Mesenteric fat pad (tissue), 1 donor: ENCODE measurements at regions not wholly inside any gene's neighbourhood (a gene's known extent, or its start where the extent isn't known, plus 50 kb on each side); places are given as distances from the start of the nearest gene placed in this dataset.
"Not testable (repeated sequence)": the region's sequence is repeated elsewhere in the genome, so short reads cannot be mapped to it uniquely, and the experiment has no call there.

ENCODE experiments used
- DNase-seq: peaks from one replicate; pipeline ENCODE4 v3.0.0-alpha.2; 2020; ENCODE audit warnings: low spot score
- donor health status: DM: yes; HTN: yes; CAD: no.

GRCh38 chrX:97850911-97851310 lies 967.2 kb downstream of the RPA4 start:
- DNase-seq: no peak

- no peak for DNase-seq
Measured at GRCh38 chrX:97854086-97854485, 970.4 kb downstream of the RPA4 start.

DNA sequence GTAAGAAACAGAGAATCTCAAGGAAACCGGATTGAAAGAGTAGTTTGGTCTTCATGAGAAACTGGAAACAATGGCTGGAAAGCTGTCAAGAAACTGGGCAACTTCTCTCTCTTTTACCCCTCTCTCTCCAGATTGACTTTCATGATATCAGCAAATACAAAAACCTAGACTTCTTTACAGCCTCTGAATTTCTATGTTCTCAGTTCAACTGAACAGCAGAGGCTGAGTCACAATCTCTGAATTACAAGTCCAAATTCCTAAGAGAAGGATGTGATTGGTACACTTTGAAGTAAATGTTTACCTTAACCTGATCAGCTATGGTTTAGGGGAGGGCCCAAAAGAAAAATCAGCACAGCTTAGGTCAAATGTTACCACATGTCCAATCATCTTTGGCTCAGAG lies 974.9 kb downstream of the RPA4 start:
- DNase-seq: no peak

DNA sequence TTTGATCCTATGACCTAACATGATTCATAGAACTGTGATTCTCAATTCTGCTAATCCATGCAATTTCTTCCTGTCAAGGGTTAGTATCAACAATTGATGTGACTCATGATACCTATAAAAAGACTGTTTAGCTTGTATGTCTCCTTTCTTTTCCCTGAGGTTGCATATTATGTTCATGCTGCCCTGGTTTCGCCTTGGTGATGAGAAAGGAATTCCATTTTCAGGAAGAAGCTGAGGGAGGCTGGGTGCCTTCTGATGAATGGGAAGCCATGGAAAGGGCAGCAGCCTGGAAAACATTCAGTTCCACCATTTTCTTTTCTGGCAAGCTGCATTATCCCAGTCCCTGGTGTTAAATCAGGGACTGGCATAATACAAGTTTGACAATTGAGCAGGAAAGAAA lies 976.5 kb downstream of the RPA4 start:
- DNase-seq: no peak

GRCh38 chrX:97863261-97863660 lies 979.6 kb downstream of the RPA4 start:
- DNase-seq: no peak

GRCh38 chrX:97867266-97867665 lies 983.6 kb downstream of the RPA4 start:
- no peak for DNase-seq

DNA sequence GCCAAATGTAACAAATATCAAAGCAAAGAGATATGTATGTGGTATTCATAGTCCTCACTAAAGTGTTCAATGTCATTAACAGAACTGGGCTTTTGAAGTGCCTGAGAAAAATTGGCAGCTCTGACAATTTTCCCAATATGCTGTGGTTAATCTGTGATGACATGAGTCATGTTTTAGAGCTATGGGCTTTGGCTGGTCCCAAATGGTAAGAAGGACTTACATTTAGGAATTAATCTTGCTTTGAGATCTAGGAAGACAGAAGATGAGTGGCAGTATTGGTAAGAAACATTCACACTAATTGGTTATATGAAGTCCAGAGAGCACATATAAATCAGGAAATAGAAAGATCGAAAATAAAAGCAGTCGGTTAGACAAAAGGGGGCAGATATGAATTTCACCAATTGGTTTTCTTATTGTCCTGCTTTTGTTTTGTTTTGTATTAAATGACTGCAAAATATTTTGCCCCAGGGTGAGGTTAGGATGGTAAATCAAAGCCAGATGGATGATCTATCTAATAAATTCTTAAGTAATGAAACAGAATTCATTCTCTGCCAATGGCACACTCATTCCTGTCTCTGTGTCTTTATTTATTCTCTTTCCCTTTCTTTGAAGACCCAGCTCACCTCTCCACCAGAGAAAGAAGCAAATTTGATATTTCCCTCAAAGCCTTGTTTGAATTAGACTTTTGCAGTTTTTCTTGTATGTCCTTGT lies 993.1 kb downstream of the RPA4 start:
- DNase-seq: no peak

DNA sequence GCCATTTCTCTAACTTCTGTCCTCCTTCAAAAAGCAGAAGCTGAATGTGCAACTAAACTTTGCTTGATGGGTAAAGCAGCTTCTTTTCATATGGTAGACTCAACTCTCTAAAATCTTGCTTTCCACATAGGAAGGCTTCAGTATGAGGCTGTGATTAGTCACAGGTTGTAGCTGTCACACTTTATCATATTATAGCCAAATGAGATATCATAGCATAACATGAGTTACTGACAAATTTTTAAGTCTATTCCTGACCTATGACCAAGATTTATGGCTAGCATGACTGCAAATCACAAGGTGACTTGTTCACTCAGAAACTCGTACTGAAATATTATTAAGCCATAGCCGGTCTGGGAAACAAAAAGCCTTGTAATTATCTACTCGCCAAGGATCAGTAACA lies 998.6 kb downstream of the RPA4 start:
- no peak for DNase-seq

- DNase-seq: no peak
Measured at GRCh38 chrX:97895751-97896150, 1012.0 kb downstream of the RPA4 start.

DNA sequence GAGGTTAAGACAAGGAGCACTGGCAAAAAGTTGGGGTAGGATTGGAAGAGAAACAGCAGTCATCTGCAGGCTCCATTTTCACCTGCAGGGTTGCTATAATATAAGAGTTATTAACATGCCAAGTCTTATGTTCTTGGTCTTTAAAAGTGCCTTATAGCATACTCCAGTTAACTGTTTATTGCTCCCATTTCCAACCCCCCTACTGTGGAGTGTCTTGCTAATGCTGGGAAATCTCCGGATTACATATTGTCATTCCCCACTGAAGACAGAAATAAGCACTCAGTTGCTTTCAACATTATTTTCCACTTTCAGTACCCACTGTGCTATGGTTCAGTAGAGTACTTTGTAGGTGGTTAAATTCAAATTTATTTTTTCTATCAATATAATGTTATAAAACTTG lies 1014.3 kb downstream of the RPA4 start:
- DNase-seq: no peak

DNA sequence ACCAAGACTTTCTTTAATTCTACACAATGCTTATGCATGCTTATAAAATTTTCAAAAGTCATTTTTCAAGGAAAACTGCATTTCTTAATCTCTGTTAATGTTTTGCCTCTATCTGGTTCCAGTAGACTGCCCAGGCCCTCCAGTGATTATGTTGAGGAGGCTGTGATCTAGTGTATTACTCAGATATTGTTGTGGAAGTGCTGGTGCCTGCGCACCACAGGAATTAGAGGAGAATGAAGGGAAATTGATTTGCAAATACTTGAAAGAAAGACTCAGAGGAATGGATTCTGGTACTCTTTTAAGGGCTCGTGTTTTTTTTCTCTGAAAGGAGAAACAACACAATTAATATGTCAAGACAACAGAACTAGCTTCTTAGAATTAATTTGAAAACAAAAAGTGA lies 1015.1 kb downstream of the RPA4 start:
- DNase-seq: no peak

GRCh38 chrX:97907791-97908190 lies 1024.1 kb downstream of the RPA4 start:
- no peak for DNase-seq

DNA sequence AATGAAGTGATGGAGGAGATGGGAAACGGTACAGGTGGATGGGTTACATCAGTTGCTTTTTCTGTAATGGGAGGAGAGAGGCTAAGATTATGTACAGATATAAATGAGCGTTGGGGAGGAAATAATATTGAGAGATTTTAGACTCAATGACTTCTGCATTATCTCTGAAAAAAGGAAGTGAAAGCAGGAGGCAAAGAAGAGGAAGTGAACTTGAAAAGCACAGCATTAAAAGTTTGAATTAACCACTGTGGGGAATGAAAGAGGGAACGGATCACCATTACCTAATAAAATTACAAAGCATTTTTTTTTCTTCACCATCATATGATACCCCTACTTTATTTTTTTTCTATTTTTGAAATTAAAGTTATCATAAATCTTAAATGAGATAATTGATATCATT lies 1025.5 kb downstream of the RPA4 start:
- DNase-seq: no peak

DNA sequence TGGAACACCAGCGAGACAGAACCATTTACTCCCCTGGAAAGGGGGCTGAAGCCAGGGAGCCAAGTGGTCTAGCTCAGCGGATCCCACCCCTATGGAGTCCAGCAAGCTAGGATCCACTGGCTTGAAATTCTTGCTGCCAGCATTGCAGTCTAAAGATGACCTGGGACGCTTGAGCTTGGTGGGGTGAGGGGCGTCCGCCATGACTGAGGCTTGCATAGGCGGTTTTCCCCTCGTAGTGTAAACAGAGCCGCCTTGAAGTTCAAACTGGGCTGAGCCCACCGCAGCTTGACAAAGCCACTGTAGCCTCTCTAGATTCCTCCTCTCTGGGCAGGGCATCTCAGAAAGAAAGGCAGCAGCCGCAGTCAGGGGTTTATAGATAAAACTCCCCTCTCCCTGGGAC lies 1031.7 kb downstream of the RPA4 start:
- DNase-seq: not testable (repeated sequence)

DNA sequence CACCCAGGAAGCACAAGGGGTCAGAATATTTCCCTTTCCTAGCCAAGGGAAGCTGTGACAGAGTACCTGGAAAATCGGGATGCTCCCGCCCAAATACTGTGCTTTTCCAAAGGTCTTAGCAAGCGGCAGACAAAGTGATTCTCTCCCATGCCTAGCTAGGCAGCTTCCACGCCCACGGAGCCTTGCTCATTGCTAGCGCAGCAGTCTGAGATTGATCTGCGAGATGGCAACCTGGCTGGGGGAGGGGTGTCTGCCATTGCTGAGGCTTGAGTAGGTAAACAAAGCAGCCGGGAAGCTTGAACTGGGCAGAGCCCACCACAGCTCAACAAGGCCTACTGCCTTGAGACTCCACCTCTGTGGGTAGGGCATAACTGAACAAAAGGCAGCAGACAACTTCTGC lies 1037.5 kb downstream of the RPA4 start:
- DNase-seq: not testable (repeated sequence)

GRCh38 chrX:97931586-97931985 lies 1047.9 kb downstream of the RPA4 start:
- DNase-seq: no peak

GRCh38 chrX:97936296-97936695 lies 1052.6 kb downstream of the RPA4 start:
- no peak for DNase-seq

- DNase-seq: no peak
Measured at GRCh38 chrX:97938706-97939105, 1055.0 kb downstream of the RPA4 start.

DNA sequence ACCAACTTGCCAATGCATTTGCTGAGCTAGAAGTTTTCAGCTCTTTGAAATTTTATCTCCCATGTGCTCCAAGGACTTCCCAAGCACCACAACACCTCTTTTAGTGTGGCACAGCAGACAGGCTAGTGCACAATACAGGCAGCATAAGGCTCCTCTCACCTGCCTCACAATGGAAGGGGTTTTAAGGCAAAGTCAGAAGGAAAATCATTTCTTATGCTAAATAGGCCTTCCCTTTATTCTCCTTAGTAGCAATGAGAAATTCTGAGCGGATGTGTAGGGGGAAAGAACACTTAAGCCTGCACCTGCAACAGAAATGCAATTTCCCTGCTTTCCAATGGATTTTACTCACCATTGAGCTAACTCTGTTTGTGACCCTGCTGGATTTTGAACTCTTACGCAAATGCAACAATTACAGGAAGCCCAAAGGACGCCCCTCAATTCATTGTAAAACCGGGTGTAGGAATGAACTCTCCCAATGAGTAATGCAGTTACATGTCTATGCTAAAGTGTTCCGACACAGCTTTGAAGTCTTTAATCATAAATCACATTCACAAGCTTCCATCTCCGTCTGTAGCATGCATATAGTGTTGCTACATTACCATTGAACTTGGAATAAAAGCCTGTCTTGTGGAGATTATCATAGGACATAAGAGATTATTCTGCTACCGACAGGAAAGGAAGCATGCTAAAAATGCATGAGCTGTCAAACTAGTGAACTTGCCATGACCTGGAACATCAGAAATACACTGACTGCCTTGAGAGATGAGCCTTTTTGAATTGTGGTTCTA lies 1084.9 kb downstream of the RPA4 start:
- no peak for DNase-seq

GRCh38 chrX:97984641-97985040 lies 1100.9 kb downstream of the RPA4 start:
- no peak for DNase-seq

- no peak for DNase-seq
Measured at GRCh38 chrX:97985096-97985495, 1101.4 kb downstream of the RPA4 start.

- DNase-seq: no peak
Measured at GRCh38 chrX:97987979-97988378, 1104.3 kb downstream of the RPA4 start.

DNA sequence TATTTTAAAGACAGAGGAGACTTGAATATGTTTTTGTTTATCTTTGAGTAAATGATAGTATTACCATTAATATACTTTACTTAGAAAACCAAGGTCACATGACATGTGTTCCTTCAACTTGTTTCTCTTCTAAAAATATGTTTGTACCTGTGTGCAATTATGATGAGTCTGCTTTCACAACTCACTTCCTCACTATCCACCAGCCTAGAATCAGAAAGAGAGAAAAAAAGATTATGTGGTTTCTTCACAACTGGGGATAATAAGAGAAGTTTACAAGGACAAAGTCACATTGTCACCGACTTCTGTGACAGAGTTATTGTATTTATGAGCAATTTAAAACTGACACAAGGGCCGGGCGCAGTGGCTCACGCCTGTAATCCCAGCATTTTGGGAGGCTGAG lies 1112.1 kb downstream of the RPA4 start:
- no peak for DNase-seq
